ENCODE measurements at regions not wholly inside any gene's neighbourhood (a gene's known extent, or its start where the extent isn't known, plus 50 kb on each side); places are given as distances from the start of the nearest gene placed in this dataset.
"Not testable (repeated sequence)": the region's sequence is repeated elsewhere in the genome, so short reads cannot be mapped to it uniquely, and the experiment has no call there.

- H3K36me3 ChIP-seq; H3K9me3 ChIP-seq; intact Hi-C loops (cut with DNase I); DNase-seq; H3K4me3 ChIP-seq; H3K27me3 ChIP-seq; H3K4me1 ChIP-seq; H3K27ac ChIP-seq; ATAC-seq: not testable (repeated sequence)
- WGBS (ENCODE audit: insufficient coverage, low coverage, low lambda C conversion rate, missing lambda C conversion rate), result 47% methylated on average over 3 of the region's 3 CpGs
Measured at GRCh38 chr6:60574723-60575122, 1711.3 kb downstream of the KHDRBS2 start.

- 71% methylated on average over 1 of the region's 1 CpG for WGBS (ENCODE audit: insufficient coverage, low coverage, low lambda C conversion rate, missing lambda C conversion rate)
- H3K9me3 ChIP-seq; DNase-seq; H3K4me3 ChIP-seq; H3K27me3 ChIP-seq; H3K4me1 ChIP-seq; intact Hi-C loops (cut with DNase I); H3K27ac ChIP-seq; H3K36me3 ChIP-seq: not testable (repeated sequence)
- peak in 1 of 4 donors; percentile 42 for ATAC-seq
Measured at GRCh38 chr6:60572607-60573006, 1713.4 kb downstream of the KHDRBS2 start.

DNA sequence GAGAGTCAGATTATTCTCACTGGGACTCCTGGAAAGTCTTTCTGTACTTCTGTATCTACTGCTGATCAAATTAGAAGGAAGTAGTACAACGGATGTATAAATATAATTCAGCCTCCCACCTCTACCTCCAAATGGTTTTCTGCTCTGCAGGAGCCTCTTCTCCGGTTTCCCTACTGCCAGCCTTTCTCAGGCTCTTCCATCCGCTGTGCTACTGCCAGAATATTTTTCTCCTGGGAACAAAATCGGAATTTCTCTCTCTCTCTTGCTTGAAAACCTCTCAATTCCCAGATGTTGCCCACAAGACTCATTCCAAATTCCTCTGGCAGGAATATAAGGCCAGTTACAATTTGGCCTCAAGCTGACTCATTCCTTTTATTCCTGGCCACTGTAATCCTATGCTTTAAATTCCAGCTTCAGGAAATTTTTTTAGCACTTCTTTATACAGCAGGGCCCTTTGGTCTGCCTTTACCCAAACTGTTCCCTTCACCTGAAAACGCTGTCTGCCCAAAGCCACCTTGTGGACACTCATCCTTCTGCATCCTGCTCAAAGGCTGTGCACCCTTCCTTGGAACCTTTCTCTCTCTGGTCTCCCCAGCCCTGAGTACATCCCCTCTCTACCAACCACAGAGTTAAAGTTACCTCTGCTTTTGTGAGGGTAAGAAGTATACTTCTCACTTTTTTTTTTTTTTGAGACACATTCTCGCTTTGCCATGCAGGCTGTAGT lies 1714.6 kb downstream of the KHDRBS2 start:
- DNase-seq; H3K36me3 ChIP-seq; ATAC-seq; intact Hi-C loops (cut with DNase I); H3K4me3 ChIP-seq; H3K4me1 ChIP-seq; H3K27ac ChIP-seq; H3K27me3 ChIP-seq; H3K9me3 ChIP-seq: not testable (repeated sequence)
- WGBS (ENCODE audit: insufficient coverage, low coverage, low lambda C conversion rate, missing lambda C conversion rate), result 30% methylated on average over 4 of the region's 6 CpGs

GRCh38 chr6:60570599-60570998 lies 1715.4 kb downstream of the KHDRBS2 start:
- H3K36me3 ChIP-seq; H3K9me3 ChIP-seq; H3K4me3 ChIP-seq; H3K27me3 ChIP-seq; DNase-seq; H3K27ac ChIP-seq; intact Hi-C loops (cut with DNase I); ATAC-seq; H3K4me1 ChIP-seq: not testable (repeated sequence)
- 63% methylated on average over 2 of the region's 2 CpGs for WGBS (ENCODE audit: insufficient coverage, low coverage, low lambda C conversion rate, missing lambda C conversion rate)

DNA sequence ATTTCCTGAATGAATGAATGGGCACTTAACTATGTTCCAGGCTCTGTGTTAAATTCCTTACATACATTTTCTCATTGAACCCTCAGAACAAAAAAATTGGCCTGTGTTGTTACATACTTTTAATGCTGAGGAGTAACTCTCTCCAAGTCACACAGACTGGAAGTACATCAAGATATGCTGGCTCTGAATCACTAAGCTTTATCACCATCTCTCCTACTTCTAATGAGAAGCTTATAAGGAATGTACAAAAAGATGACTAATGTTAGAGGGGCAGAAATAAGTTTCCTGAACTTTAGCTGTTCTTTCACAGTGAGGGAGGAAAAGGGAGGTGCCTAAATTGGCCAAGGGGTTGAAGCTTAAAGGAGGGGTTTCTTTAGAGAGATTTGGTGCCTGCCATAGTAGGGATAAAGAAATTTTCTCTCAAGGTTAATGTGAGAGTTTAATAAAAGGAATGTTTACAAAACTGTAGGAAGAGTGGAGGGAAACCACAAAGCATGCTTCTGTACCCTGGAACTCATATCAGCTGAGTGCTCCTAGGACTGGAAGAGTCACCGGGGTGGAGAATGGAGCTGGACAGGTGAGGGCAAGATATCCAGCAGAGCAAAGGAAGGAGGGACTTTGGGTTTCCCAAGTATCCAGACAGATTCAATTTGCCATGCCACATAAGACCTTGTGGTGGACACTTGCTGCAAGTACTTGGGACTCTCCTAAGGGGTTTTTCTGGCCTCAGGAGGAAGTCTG lies 1718.4 kb downstream of the KHDRBS2 start:
- H3K27ac ChIP-seq; H3K4me3 ChIP-seq; H3K4me1 ChIP-seq; DNase-seq; H3K36me3 ChIP-seq; H3K27me3 ChIP-seq; intact Hi-C loops (cut with DNase I); H3K9me3 ChIP-seq; ATAC-seq: not testable (repeated sequence)
- 71% methylated on average over 1 of the region's 1 CpG for WGBS (ENCODE audit: insufficient coverage, low coverage, low lambda C conversion rate, missing lambda C conversion rate)

GRCh38 chr6:60566387-60566786 lies 1719.6 kb downstream of the KHDRBS2 start:
- H3K36me3 ChIP-seq; H3K27ac ChIP-seq; ATAC-seq; H3K4me1 ChIP-seq; H3K27me3 ChIP-seq; H3K4me3 ChIP-seq; H3K9me3 ChIP-seq; DNase-seq; intact Hi-C loops (cut with DNase I): not testable (repeated sequence)
- WGBS (ENCODE audit: insufficient coverage, low coverage, low lambda C conversion rate, missing lambda C conversion rate), result 50% methylated on average over 1 of the region's 2 CpGs

DNA sequence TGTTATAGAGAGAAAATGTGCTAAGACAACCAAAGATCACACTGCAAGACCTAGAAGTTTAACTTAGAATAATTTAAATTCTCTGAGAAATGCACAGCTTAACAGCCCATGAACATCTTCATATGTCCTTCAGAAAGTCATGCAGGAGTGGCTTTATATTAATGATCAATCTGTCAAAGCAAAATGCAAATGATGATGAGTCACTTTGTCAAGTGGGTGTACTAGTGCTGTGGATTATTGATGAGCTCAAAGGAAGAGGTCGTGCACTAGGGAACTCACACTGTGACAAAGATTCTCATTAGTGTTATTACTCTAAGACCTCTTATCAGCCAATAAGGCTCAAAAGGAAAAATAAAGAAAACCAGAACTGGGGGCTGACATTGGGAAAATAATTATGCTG lies 1726.3 kb downstream of the KHDRBS2 start:
- H3K36me3 ChIP-seq; H3K4me1 ChIP-seq; H3K9me3 ChIP-seq; H3K27ac ChIP-seq; H3K4me3 ChIP-seq; intact Hi-C loops (cut with DNase I); DNase-seq; H3K27me3 ChIP-seq; ATAC-seq: not testable (repeated sequence)
- WGBS (ENCODE audit: insufficient coverage, low coverage, low lambda C conversion rate, missing lambda C conversion rate), result 40% methylated on average over 1 of the region's 1 CpG

- 43% methylated on average over 2 of the region's 2 CpGs for WGBS (ENCODE audit: insufficient coverage, low coverage, low lambda C conversion rate, missing lambda C conversion rate)
Measured at GRCh38 chr6:60547340-60547739, 1738.7 kb downstream of the KHDRBS2 start.

GRCh38 chr6:60524770-60525169 lies 1761.3 kb downstream of the KHDRBS2 start:
- H3K36me3 ChIP-seq; H3K27ac ChIP-seq; intact Hi-C loops (cut with DNase I); H3K4me1 ChIP-seq; ATAC-seq; DNase-seq; H3K4me3 ChIP-seq; H3K27me3 ChIP-seq; H3K9me3 ChIP-seq: not testable (repeated sequence)

More at GRCh38 chr6:60547340-60547739, 1738.7 kb downstream of the KHDRBS2 start:
- H3K27me3 ChIP-seq; intact Hi-C loops (cut with DNase I); H3K27ac ChIP-seq; H3K36me3 ChIP-seq; H3K4me3 ChIP-seq; DNase-seq; ATAC-seq; H3K4me1 ChIP-seq; H3K9me3 ChIP-seq: not testable (repeated sequence)
